ENCODE measurements at regions not wholly inside any gene's neighbourhood (a gene's known extent, or its start where the extent isn't known, plus 50 kb on each side); places are given as distances from the start of the nearest gene placed in this dataset.
"Not testable (repeated sequence)": the region's sequence is repeated elsewhere in the genome, so short reads cannot be mapped to it uniquely, and the experiment has no call there.

- not testable (repeated sequence) for TF ChIP-seq CTCF (conservative IDR thresholded peaks at IDR 0.05 in 1 of 2, IDR thresholded peaks at IDR 0.05 in 1 of 2; ENCODE audit: extremely low read depth in 1 of 2, insufficient read depth in 1 of 2, low read depth in 1 of 2, low read length in 2 of 2); EZH2 (IDR thresholded peaks at IDR 0.05; ENCODE audit: borderline replicate concordance, low read length)
These were observed 891.4 kb upstream of the ADAMTS5 start for GRCh38 chr21:27858053-27858825.
